Heart left ventricle (tissue), 13 donors: ENCODE measurements at regions not wholly inside any gene's neighbourhood (a gene's known extent, or its start where the extent isn't known, plus 50 kb on each side); places are given as distances from the start of the nearest gene placed in this dataset.

Experiments
- POLR2A ChIP-seq, 2 donors: fragments of 450-650 bp; IDR thresholded peaks; one replicate each; pipeline ENCODE4 v1.6.1; 2017; ENCODE audit warnings: antibody characterized with exemption in 2 of 2, mild to moderate bottlenecking in 2 of 2, moderate library complexity in 2 of 2
- TF ChIP-seq, protein P1 (sequence below), 12 donors: fragments of 200-600 bp; sonication (generic) in 4 of 12; IDR thresholded peaks; one replicate each; pipeline versions ENCODE4 v1.5.0 to v1.8.0; 2018 to 2022; ENCODE audit warnings: antibody characterized with exemption in 12 of 12, mild to moderate bottlenecking in 5 of 12
- donor health status: ischemic (EF 13 %, LVEDD 7.1; RV severe dilation, severe dysfunction).
- donor health status: DM: no; HTN: yes; CAD: no.
- donor health status: DM: no; HTN: no; CAD: no.
- donor health status: ischemic (EF 25% LVEDD 6.9; RV normal size, moderate dysfunction).
- donor health status: ischemic (EF 25% LVEDD 5.7; RV mildly dilated, moderate dysfunction).
- donor health status: ischemic (EF 35%, LVEDD 5.7; RV mildly dilated, moderate dysfunction).
- donor health status: nonischemic (EF 11% LVEDD 7.7; RV severe dilation, severe dysfunction).
- donor health status: DM: yes; HTN: yes; CAD: no.
- donor health status: PGD.
- donor health status: ischemic (EF 29% LVEDD 5.4; RV normal size, mild dysfunction).
- donor health status: nonischemic (EF 23%, LVEDD 6.1; RV moderate dilation, normal function).

DNA sequence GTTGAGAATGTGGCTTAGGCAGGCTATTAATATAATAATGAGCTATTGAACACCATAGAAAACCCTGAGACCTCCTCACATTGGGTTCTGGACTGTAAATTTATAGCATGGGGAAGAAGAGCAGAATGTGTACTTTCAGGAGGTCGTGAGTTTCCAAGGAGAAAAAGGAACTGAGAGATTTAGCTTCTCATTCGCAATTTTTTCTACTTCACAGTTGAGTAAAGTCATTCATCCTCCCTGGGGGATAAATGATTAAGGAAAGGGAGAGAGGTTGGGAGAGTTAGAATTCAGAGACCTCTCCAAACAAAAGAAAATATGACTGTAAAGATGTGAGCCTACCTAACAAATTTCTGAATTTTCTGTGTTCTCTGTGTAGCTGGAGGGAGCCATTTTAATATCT is 205.8 kb upstream of the CYRIA start:
- TF ChIP-seq, protein P1, sequence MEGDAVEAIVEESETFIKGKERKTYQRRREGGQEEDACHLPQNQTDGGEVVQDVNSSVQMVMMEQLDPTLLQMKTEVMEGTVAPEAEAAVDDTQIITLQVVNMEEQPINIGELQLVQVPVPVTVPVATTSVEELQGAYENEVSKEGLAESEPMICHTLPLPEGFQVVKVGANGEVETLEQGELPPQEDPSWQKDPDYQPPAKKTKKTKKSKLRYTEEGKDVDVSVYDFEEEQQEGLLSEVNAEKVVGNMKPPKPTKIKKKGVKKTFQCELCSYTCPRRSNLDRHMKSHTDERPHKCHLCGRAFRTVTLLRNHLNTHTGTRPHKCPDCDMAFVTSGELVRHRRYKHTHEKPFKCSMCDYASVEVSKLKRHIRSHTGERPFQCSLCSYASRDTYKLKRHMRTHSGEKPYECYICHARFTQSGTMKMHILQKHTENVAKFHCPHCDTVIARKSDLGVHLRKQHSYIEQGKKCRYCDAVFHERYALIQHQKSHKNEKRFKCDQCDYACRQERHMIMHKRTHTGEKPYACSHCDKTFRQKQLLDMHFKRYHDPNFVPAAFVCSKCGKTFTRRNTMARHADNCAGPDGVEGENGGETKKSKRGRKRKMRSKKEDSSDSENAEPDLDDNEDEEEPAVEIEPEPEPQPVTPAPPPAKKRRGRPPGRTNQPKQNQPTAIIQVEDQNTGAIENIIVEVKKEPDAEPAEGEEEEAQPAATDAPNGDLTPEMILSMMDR (IDR thresholded peaks at IDR 0.05): no peak
- TF ChIP-seq POLR2A (IDR thresholded peaks at IDR 0.05): no peak
